ENCODE measurements at regions not wholly inside any gene's neighbourhood (a gene's known extent, or its start where the extent isn't known, plus 50 kb on each side); places are given as distances from the start of the nearest gene placed in this dataset.

- Histone ChIP-seq H3K4me3 (ENCODE audit: low read length in 2 of 2) (no peak overlapping the region), H3K4me1 (ENCODE audit: control insufficient read depth in 2 of 2, insufficient read depth in 2 of 2, low read length in 2 of 2) (no peaks in the 10 kb centered on the region), H3K36me3 (ENCODE audit: control insufficient read depth in 2 of 2, insufficient read depth in 2 of 2, low read length in 2 of 2) (no peaks in the 10 kb centered on the region), H3K27ac (ENCODE audit: low read depth in 2 of 2, low read length in 2 of 2) (no peak overlapping the region), H3K9ac (ENCODE audit: low read depth in 1 of 2, low read length in 2 of 2) (no peak overlapping the region), H3K9me3 (ENCODE audit: control insufficient read depth in 2 of 2, low read length in 2 of 2) (no peaks in the 10 kb centered on the region), H3K27me3 (ENCODE audit: control insufficient read depth in 2 of 2, insufficient read depth in 2 of 2, low read length in 2 of 2) (no peaks in the 10 kb centered on the region)
Measured at GRCh38 chr3:102737353-102737752, 302.5 kb downstream of the ZPLD1 start.

GRCh38 chr3:102741105-102741504 is 306.3 kb downstream of the ZPLD1 start:
- Histone ChIP-seq H3K9me3 (ENCODE audit: control insufficient read depth in 2 of 2, low read length in 2 of 2) (no peaks in the 10 kb centered on the region), H3K36me3 (ENCODE audit: control insufficient read depth in 2 of 2, insufficient read depth in 2 of 2, low read length in 2 of 2) (no peaks in the 10 kb centered on the region), H3K27ac (ENCODE audit: low read depth in 2 of 2, low read length in 2 of 2) (no peak overlapping the region), H3K27me3 (ENCODE audit: control insufficient read depth in 2 of 2, insufficient read depth in 2 of 2, low read length in 2 of 2) (no peaks in the 10 kb centered on the region), H3K9ac (ENCODE audit: low read depth in 1 of 2, low read length in 2 of 2) (no peak overlapping the region), H3K4me3 (ENCODE audit: low read length in 2 of 2) (no peak overlapping the region), H3K4me1 (ENCODE audit: control insufficient read depth in 2 of 2, insufficient read depth in 2 of 2, low read length in 2 of 2) (no peaks in the 10 kb centered on the region)

- Histone ChIP-seq H3K27me3 (ENCODE audit: control insufficient read depth in 2 of 2, insufficient read depth in 2 of 2, low read length in 2 of 2) (no peaks in the 10 kb centered on the region), H3K36me3 (ENCODE audit: control insufficient read depth in 2 of 2, insufficient read depth in 2 of 2, low read length in 2 of 2) (no peaks in the 10 kb centered on the region), H3K4me3 (ENCODE audit: low read length in 2 of 2) (no peak overlapping the region), H3K4me1 (ENCODE audit: control insufficient read depth in 2 of 2, insufficient read depth in 2 of 2, low read length in 2 of 2) (no peaks in the 10 kb centered on the region), H3K27ac (ENCODE audit: low read depth in 2 of 2, low read length in 2 of 2) (no peak overlapping the region), H3K9ac (ENCODE audit: low read depth in 1 of 2, low read length in 2 of 2) (no peak overlapping the region), H3K9me3 (ENCODE audit: control insufficient read depth in 2 of 2, low read length in 2 of 2) (no peaks in the 10 kb centered on the region)
Measured at GRCh38 chr3:102741694-102742093, 306.9 kb downstream of the ZPLD1 start.

GRCh38 chr3:102745881-102746280 is 311.1 kb downstream of the ZPLD1 start:
- no peak overlapping the region for H3K27ac ChIP-seq (ENCODE audit: low read depth in 2 of 2, low read length in 2 of 2)

GRCh38 chr3:102747611-102748010 is 312.8 kb downstream of the ZPLD1 start:
- Histone ChIP-seq H3K9me3 (ENCODE audit: control insufficient read depth in 2 of 2, low read length in 2 of 2) (no peaks in the 10 kb centered on the region), H3K9ac (ENCODE audit: low read depth in 1 of 2, low read length in 2 of 2) (no peak overlapping the region), H3K27ac (ENCODE audit: low read depth in 2 of 2, low read length in 2 of 2) (no peak overlapping the region), H3K4me3 (ENCODE audit: low read length in 2 of 2) (no peak overlapping the region), H3K36me3 (ENCODE audit: control insufficient read depth in 2 of 2, insufficient read depth in 2 of 2, low read length in 2 of 2) (no peaks in the 10 kb centered on the region), H3K27me3 (ENCODE audit: control insufficient read depth in 2 of 2, insufficient read depth in 2 of 2, low read length in 2 of 2) (no peaks in the 10 kb centered on the region), H3K4me1 (ENCODE audit: control insufficient read depth in 2 of 2, insufficient read depth in 2 of 2, low read length in 2 of 2) (no peaks in the 10 kb centered on the region)

More at GRCh38 chr3:102745881-102746280, 311.1 kb downstream of the ZPLD1 start:
- Histone ChIP-seq H3K4me3 (ENCODE audit: low read length in 2 of 2) (no peak overlapping the region), H3K27me3 (ENCODE audit: control insufficient read depth in 2 of 2, insufficient read depth in 2 of 2, low read length in 2 of 2) (no peaks in the 10 kb centered on the region), H3K4me1 (ENCODE audit: control insufficient read depth in 2 of 2, insufficient read depth in 2 of 2, low read length in 2 of 2) (no peaks in the 10 kb centered on the region), H3K9ac (ENCODE audit: low read depth in 1 of 2, low read length in 2 of 2) (no peak overlapping the region), H3K36me3 (ENCODE audit: control insufficient read depth in 2 of 2, insufficient read depth in 2 of 2, low read length in 2 of 2) (no peaks in the 10 kb centered on the region), H3K9me3 (ENCODE audit: control insufficient read depth in 2 of 2, low read length in 2 of 2) (no peaks in the 10 kb centered on the region)

- no peaks in the 10 kb centered on the region for H3K9me3 ChIP-seq (ENCODE audit: control insufficient read depth in 2 of 2, low read length in 2 of 2)
- no peak overlapping the region for H3K4me3 ChIP-seq (ENCODE audit: low read length in 2 of 2)
- H3K27ac ChIP-seq (ENCODE audit: low read depth in 2 of 2, low read length in 2 of 2): no peak overlapping the region
- H3K4me1 ChIP-seq (ENCODE audit: control insufficient read depth in 2 of 2, insufficient read depth in 2 of 2, low read length in 2 of 2): no peaks in the 10 kb centered on the region
- no peaks in the 10 kb centered on the region for H3K27me3 ChIP-seq (ENCODE audit: control insufficient read depth in 2 of 2, insufficient read depth in 2 of 2, low read length in 2 of 2)
- no peak overlapping the region for H3K9ac ChIP-seq (ENCODE audit: low read depth in 1 of 2, low read length in 2 of 2)
- H3K36me3 ChIP-seq (ENCODE audit: control insufficient read depth in 2 of 2, insufficient read depth in 2 of 2, low read length in 2 of 2): no peaks in the 10 kb centered on the region
Measured at GRCh38 chr3:102748646-102749045, 313.8 kb downstream of the ZPLD1 start.

GRCh38 chr3:102750322-102750721 is 315.5 kb downstream of the ZPLD1 start:
- H3K27me3 ChIP-seq (ENCODE audit: control insufficient read depth in 2 of 2, insufficient read depth in 2 of 2, low read length in 2 of 2): no peaks in the 10 kb centered on the region
- no peaks in the 10 kb centered on the region for H3K36me3 ChIP-seq (ENCODE audit: control insufficient read depth in 2 of 2, insufficient read depth in 2 of 2, low read length in 2 of 2)
- H3K9ac ChIP-seq (ENCODE audit: low read depth in 1 of 2, low read length in 2 of 2): no peak overlapping the region
- no peak overlapping the region for H3K4me3 ChIP-seq (ENCODE audit: low read length in 2 of 2)
- no peaks in the 10 kb centered on the region for H3K4me1 ChIP-seq (ENCODE audit: control insufficient read depth in 2 of 2, insufficient read depth in 2 of 2, low read length in 2 of 2)
- H3K27ac ChIP-seq (ENCODE audit: low read depth in 2 of 2, low read length in 2 of 2): no peak overlapping the region
- no peaks in the 10 kb centered on the region for H3K9me3 ChIP-seq (ENCODE audit: control insufficient read depth in 2 of 2, low read length in 2 of 2)

GRCh38 chr3:102753901-102754300 is 319.1 kb downstream of the ZPLD1 start:
- Histone ChIP-seq H3K27me3 (ENCODE audit: control insufficient read depth in 2 of 2, insufficient read depth in 2 of 2, low read length in 2 of 2) (no peaks in the 10 kb centered on the region), H3K27ac (ENCODE audit: low read depth in 2 of 2, low read length in 2 of 2) (no peak overlapping the region), H3K36me3 (ENCODE audit: control insufficient read depth in 2 of 2, insufficient read depth in 2 of 2, low read length in 2 of 2) (no peaks in the 10 kb centered on the region), H3K9ac (ENCODE audit: low read depth in 1 of 2, low read length in 2 of 2) (no peak overlapping the region), H3K9me3 (ENCODE audit: control insufficient read depth in 2 of 2, low read length in 2 of 2) (no peaks in the 10 kb centered on the region), H3K4me1 (ENCODE audit: control insufficient read depth in 2 of 2, insufficient read depth in 2 of 2, low read length in 2 of 2) (no peaks in the 10 kb centered on the region), H3K4me3 (ENCODE audit: low read length in 2 of 2) (no peak overlapping the region)

- no peak overlapping the region for H3K9ac ChIP-seq (ENCODE audit: low read depth in 1 of 2, low read length in 2 of 2)
- no peak overlapping the region for H3K27ac ChIP-seq (ENCODE audit: low read depth in 2 of 2, low read length in 2 of 2)
- no peaks in the 10 kb centered on the region for H3K36me3 ChIP-seq (ENCODE audit: control insufficient read depth in 2 of 2, insufficient read depth in 2 of 2, low read length in 2 of 2)
- H3K9me3 ChIP-seq (ENCODE audit: control insufficient read depth in 2 of 2, low read length in 2 of 2): no peaks in the 10 kb centered on the region
- no peaks in the 10 kb centered on the region for H3K4me1 ChIP-seq (ENCODE audit: control insufficient read depth in 2 of 2, insufficient read depth in 2 of 2, low read length in 2 of 2)
- no peaks in the 10 kb centered on the region for H3K27me3 ChIP-seq (ENCODE audit: control insufficient read depth in 2 of 2, insufficient read depth in 2 of 2, low read length in 2 of 2)
- H3K4me3 ChIP-seq (ENCODE audit: low read length in 2 of 2): no peak overlapping the region
Measured at GRCh38 chr3:102756706-102757105, 321.9 kb downstream of the ZPLD1 start.

GRCh38 chr3:102757950-102758349 is 323.1 kb downstream of the ZPLD1 start:
- no peaks in the 10 kb centered on the region for H3K36me3 ChIP-seq (ENCODE audit: control insufficient read depth in 2 of 2, insufficient read depth in 2 of 2, low read length in 2 of 2)
- H3K4me3 ChIP-seq (ENCODE audit: low read length in 2 of 2): no peak overlapping the region
- no peaks in the 10 kb centered on the region for H3K27me3 ChIP-seq (ENCODE audit: control insufficient read depth in 2 of 2, insufficient read depth in 2 of 2, low read length in 2 of 2)
- H3K9me3 ChIP-seq (ENCODE audit: control insufficient read depth in 2 of 2, low read length in 2 of 2): no peaks in the 10 kb centered on the region
- H3K4me1 ChIP-seq (ENCODE audit: control insufficient read depth in 2 of 2, insufficient read depth in 2 of 2, low read length in 2 of 2): no peaks in the 10 kb centered on the region
- no peak overlapping the region for H3K27ac ChIP-seq (ENCODE audit: low read depth in 2 of 2, low read length in 2 of 2)
- H3K9ac ChIP-seq (ENCODE audit: low read depth in 1 of 2, low read length in 2 of 2): no peak overlapping the region

GRCh38 chr3:102761766-102762165 is 327.0 kb downstream of the ZPLD1 start:
- H3K27me3 ChIP-seq (ENCODE audit: control insufficient read depth in 2 of 2, insufficient read depth in 2 of 2, low read length in 2 of 2): no peaks in the 10 kb centered on the region
- no peak overlapping the region for H3K27ac ChIP-seq (ENCODE audit: low read depth in 2 of 2, low read length in 2 of 2)
- H3K4me3 ChIP-seq (ENCODE audit: low read length in 2 of 2): no peak overlapping the region
- no peaks in the 10 kb centered on the region for H3K36me3 ChIP-seq (ENCODE audit: control insufficient read depth in 2 of 2, insufficient read depth in 2 of 2, low read length in 2 of 2)
- no peak overlapping the region for H3K9ac ChIP-seq (ENCODE audit: low read depth in 1 of 2, low read length in 2 of 2)
- no peaks in the 10 kb centered on the region for H3K4me1 ChIP-seq (ENCODE audit: control insufficient read depth in 2 of 2, insufficient read depth in 2 of 2, low read length in 2 of 2)
- no peaks in the 10 kb centered on the region for H3K9me3 ChIP-seq (ENCODE audit: control insufficient read depth in 2 of 2, low read length in 2 of 2)
